Ishikawa (cell line): ENCODE measurements at regions not wholly inside any gene's neighbourhood (a gene's known extent, or its start where the extent isn't known, plus 50 kb on each side); places are given as distances from the start of the nearest gene placed in this dataset.

Source experiments
- CEBPB ChIP-seq: IDR thresholded peaks from 2 replicates; pipeline ENCODE4 v1.6.1; 2012
- CREB1 ChIP-seq: IDR thresholded peaks from 2 replicates; pipeline ENCODE4 v1.6.1; 2012; ENCODE audit warnings: low read depth
- EGR1 ChIP-seq: IDR thresholded peaks from 2 replicates; pipeline ENCODE4 v1.6.1; 2012
- EP300 ChIP-seq: IDR thresholded peaks from 2 replicates; pipeline ENCODE4 v1.6.1; 2012; ENCODE audit warnings: borderline replicate concordance
- FOXM1 ChIP-seq: IDR thresholded peaks from 2 replicates; pipeline ENCODE4 v1.6.1; 2012; ENCODE audit warnings: low read depth, borderline replicate concordance
- NFIC ChIP-seq: IDR thresholded peaks from 2 replicates; pipeline ENCODE4 v1.6.1; 2012
- RAD21 ChIP-seq: IDR thresholded peaks from 2 replicates; pipeline ENCODE4 v1.6.1; 2012; ENCODE audit warnings: low read depth
- TAF1 ChIP-seq: IDR thresholded peaks from 2 replicates; pipeline ENCODE4 v1.6.1; 2012; ENCODE audit warnings: low read depth, mild to moderate bottlenecking
- TCF12 ChIP-seq: IDR thresholded peaks from 2 replicates; pipeline ENCODE4 v1.6.1; 2012; ENCODE audit warnings: low read depth
- TEAD4 ChIP-seq: IDR thresholded peaks from 2 replicates; pipeline ENCODE4 v1.6.1; 2012
- YY1 ChIP-seq: IDR thresholded peaks from 2 replicates; pipeline ENCODE4 v1.6.1; 2012; ENCODE audit warnings: low read depth
- ZBTB7A ChIP-seq: IDR thresholded peaks from 2 replicates; pipeline ENCODE4 v1.6.1; 2012; ENCODE audit warnings: low read depth
- TF ChIP-seq, protein P1 (sequence below): IDR thresholded peaks from 2 replicates; pipeline ENCODE4 v1.6.1; 2012
- TF ChIP-seq, protein P2 (sequence below): IDR thresholded peaks from 2 replicates; pipeline ENCODE4 v1.6.1; 2012; ENCODE audit warnings: low read depth, mild to moderate bottlenecking
- TF ChIP-seq, protein P3 (sequence below): IDR thresholded peaks from 2 replicates; pipeline ENCODE4 v1.6.1; 2012

DNA sequence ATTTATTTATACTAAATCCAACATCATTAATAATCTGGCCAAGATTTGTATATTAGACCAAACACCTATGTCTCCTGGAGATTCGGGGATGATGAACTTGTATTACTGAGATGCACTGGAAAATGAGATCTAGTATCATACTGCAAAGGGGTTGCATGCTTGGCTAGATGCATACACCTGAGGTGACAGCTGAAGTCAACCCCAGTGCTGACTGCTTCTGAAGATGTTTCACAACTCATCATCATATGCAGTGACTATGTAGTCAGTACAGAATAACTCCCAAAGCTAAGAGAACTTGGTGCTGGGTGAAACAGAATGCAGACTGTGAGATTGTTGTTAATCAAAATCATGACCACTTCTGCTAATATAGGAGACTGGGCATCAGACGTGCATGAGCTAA, 1114.2 kb downstream of the NSUN3 start:
- TF ChIP-seq, protein P1, sequence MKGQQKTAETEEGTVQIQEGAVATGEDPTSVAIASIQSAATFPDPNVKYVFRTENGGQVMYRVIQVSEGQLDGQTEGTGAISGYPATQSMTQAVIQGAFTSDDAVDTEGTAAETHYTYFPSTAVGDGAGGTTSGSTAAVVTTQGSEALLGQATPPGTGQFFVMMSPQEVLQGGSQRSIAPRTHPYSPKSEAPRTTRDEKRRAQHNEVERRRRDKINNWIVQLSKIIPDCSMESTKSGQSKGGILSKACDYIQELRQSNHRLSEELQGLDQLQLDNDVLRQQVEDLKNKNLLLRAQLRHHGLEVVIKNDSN, result no peak
- no peak for TF ChIP-seq CREB1

DNA sequence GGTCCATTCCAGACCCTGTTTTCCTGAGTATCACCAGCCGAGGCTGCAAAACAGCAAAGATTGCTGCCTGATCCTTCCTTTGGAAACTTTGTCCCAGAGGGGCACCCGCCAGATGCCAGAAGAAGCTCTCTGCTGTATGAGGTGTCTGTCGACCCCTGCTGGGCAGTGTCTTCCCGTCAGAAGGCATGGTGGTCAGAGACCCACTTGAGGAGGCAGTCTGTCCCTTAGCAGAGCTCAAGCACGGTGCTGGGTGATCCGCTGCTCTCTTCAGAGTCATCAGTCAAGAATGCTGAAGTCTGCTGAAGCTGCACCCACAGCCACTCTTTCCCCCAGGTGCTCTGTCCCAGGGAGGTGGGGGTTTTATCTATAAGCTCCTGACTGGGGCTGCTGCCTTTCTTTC, 1121.2 kb downstream of the NSUN3 start:
- no peak for TF ChIP-seq TAF1

DNA sequence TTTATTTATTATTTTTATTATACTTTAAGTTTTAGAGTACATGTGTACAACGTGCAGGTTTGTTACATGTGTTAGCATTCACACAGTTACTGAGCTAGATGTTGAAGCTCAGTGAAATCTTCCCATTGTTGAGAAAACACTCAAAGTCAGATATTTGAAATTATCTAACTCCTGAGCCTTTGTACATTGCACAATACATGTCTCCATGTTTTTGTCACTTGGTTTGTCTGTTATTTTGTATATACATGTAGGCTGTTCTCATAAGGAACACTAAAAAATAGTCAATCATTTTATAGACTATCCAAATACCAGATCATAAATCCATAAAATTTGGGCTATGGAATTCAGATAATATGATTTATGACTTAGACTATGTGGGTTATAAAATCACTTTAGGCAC, 1126.5 kb downstream of the NSUN3 start:
- TF ChIP-seq EGR1 (no peak), FOXM1 (no peak), ZBTB7A (no peak), TAF1 (no peak), CEBPB (no peak), CREB1 (no peak), RAD21 (no peak)
- TF ChIP-seq, protein P1, result no peak
- TF ChIP-seq, protein P2, sequence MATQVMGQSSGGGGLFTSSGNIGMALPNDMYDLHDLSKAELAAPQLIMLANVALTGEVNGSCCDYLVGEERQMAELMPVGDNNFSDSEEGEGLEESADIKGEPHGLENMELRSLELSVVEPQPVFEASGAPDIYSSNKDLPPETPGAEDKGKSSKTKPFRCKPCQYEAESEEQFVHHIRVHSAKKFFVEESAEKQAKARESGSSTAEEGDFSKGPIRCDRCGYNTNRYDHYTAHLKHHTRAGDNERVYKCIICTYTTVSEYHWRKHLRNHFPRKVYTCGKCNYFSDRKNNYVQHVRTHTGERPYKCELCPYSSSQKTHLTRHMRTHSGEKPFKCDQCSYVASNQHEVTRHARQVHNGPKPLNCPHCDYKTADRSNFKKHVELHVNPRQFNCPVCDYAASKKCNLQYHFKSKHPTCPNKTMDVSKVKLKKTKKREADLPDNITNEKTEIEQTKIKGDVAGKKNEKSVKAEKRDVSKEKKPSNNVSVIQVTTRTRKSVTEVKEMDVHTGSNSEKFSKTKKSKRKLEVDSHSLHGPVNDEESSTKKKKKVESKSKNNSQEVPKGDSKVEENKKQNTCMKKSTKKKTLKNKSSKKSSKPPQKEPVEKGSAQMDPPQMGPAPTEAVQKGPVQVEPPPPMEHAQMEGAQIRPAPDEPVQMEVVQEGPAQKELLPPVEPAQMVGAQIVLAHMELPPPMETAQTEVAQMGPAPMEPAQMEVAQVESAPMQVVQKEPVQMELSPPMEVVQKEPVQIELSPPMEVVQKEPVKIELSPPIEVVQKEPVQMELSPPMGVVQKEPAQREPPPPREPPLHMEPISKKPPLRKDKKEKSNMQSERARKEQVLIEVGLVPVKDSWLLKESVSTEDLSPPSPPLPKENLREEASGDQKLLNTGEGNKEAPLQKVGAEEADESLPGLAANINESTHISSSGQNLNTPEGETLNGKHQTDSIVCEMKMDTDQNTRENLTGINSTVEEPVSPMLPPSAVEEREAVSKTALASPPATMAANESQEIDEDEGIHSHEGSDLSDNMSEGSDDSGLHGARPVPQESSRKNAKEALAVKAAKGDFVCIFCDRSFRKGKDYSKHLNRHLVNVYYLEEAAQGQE, result no peak
- TF ChIP-seq, protein P3, sequence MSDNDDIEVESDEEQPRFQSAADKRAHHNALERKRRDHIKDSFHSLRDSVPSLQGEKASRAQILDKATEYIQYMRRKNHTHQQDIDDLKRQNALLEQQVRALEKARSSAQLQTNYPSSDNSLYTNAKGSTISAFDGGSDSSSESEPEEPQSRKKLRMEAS, result no peak

DNA sequence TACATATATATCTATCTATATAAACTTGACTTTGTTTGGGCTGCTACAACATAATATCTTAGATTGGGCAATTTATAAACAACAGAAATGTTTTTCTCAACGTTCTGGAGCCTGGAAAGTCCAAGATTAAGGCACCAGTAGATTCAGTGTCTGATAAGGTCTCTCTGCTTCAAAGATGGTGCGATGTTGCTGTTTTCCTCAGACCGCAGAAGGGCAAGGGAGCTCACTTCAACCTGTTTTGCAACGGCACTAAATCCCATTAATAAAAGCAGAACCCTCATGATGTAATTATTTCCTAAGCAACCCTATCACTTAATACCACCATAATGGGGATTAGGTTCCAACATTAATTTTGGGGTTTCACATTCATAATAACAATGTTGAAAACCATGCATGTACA, 1134.8 kb downstream of the NSUN3 start:
- no peak for TF ChIP-seq RAD21
- no peak for TF ChIP-seq EP300
- no peak for TF ChIP-seq TCF12
- no peak for TF ChIP-seq EGR1
- no peak for TF ChIP-seq NFIC
- no peak for TF ChIP-seq TEAD4
- no peak for TF ChIP-seq CEBPB
- no peak for TF ChIP-seq ZBTB7A
- no peak for TF ChIP-seq FOXM1
- no peak for TF ChIP-seq TAF1
- TF ChIP-seq, protein P3, result no peak
- TF ChIP-seq, protein P2, result no peak
- TF ChIP-seq YY1, result no peak
- TF ChIP-seq CREB1, result no peak
- TF ChIP-seq, protein P1, result no peak

DNA sequence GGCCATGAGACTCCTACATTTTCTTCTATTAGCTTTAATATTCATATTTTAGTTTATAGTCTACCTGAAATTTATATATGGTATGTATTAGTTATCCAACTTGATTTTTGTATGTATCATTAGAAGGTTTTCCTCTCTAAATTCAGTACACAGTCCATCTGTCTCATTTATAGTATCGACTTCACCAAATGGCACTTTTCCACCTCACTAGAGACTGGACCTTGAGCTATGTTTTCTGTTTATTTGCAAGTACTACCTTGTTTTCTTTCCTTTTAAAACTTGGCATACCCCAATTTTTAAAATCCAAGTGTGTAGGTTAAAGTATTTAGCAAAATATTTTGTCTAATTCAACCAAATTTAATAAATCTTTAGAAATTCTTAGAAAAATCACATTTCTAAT, 1137.5 kb downstream of the NSUN3 start:
- TF ChIP-seq YY1 (no peak), EP300 (no peak), CEBPB (no peak), FOXM1 (no peak), TEAD4 (no peak), ZBTB7A (no peak), RAD21 (no peak), NFIC (no peak), TAF1 (no peak)
- TF ChIP-seq, protein P2, result no peak
- TF ChIP-seq, protein P3, result no peak
- TF ChIP-seq, protein P1, result no peak
